ENCODE measurements at regions not wholly inside any gene's neighbourhood (a gene's known extent, or its start where the extent isn't known, plus 50 kb on each side); places are given as distances from the start of the nearest gene placed in this dataset.

GRCh38 chr22:48696371-48696770 lies 1131.3 kb downstream of the BRD1 start:
- H3K4me3 ChIP-seq (ENCODE audit: control insufficient read depth, low read depth, low read length): no peak overlapping the region
- TF ChIP-seq CTCF (IDR thresholded peaks at IDR 0.05; ENCODE audit: control insufficient read depth, insufficient read depth, low read depth, low read length, missing control alignments): no peak
- no peak for DNase-seq (ENCODE audit: low read depth)

DNA sequence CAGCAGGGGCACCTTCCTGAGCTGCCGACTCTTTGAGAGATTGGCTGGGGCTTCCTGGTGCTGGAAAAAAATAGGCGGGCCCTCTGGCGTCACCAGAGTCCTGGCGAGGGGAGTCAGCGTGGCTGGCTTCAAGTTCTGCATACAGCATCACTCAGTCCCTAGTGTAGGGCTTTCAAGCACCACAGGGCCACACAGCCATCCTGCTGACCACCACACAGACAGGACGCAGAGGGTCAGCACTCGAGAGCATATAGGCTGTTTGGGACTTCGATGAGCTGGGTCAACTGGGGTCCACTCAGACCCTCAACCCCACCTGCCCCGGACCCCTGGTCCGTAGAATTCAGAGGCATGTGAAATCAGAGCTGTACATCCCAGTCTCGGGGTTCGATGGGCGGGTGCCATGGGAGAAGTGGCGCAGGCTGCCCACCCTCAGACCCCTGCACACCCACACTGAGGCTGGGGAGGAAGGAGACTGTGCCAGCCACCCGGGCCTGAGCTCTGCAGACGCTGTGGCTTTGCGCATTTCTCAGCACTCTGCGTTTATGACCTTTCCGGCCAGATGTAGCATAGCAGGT lies 1131.9 kb downstream of the BRD1 start:
- DNase-seq (ENCODE audit: low read depth): no peak
- no peak for TF ChIP-seq CTCF (IDR thresholded peaks at IDR 0.05; ENCODE audit: control insufficient read depth, insufficient read depth, low read depth, low read length, missing control alignments)
- H3K4me3 ChIP-seq (ENCODE audit: control insufficient read depth, low read depth, low read length): no peak overlapping the region

DNA sequence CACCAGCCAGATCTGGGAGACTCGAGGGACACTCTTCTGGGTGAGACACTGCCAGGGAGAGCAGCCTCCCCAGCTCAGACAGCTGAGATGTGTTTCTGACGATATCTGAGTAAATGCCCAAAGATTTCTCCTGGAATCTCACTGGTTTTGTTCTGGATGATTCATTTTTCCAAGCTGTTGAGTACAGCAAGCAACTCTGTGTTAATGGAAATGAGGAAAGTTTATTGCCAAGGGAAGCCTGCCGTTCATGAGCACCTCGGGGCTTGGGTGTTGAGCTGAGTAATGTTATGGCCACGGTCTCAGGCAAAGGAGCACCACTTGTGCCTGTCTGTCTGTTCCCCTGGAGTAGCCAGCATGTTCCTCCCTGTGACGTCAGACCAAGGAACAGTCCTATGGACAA lies 1132.4 kb downstream of the BRD1 start:
- H3K4me3 ChIP-seq (ENCODE audit: control insufficient read depth, low read depth, low read length): no peak overlapping the region
- no peak for TF ChIP-seq CTCF (IDR thresholded peaks at IDR 0.05; ENCODE audit: control insufficient read depth, insufficient read depth, low read depth, low read length, missing control alignments)
- no peak for DNase-seq (ENCODE audit: low read depth)

GRCh38 chr22:48694296-48694883 lies 1133.3 kb downstream of the BRD1 start:
- TF ChIP-seq CTCF (IDR thresholded peaks at IDR 0.05; ENCODE audit: control insufficient read depth, insufficient read depth, low read depth, low read length, missing control alignments): no peak
- no peak for DNase-seq (ENCODE audit: low read depth)
- no peak overlapping the region for H3K4me3 ChIP-seq (ENCODE audit: control insufficient read depth, low read depth, low read length)

DNA sequence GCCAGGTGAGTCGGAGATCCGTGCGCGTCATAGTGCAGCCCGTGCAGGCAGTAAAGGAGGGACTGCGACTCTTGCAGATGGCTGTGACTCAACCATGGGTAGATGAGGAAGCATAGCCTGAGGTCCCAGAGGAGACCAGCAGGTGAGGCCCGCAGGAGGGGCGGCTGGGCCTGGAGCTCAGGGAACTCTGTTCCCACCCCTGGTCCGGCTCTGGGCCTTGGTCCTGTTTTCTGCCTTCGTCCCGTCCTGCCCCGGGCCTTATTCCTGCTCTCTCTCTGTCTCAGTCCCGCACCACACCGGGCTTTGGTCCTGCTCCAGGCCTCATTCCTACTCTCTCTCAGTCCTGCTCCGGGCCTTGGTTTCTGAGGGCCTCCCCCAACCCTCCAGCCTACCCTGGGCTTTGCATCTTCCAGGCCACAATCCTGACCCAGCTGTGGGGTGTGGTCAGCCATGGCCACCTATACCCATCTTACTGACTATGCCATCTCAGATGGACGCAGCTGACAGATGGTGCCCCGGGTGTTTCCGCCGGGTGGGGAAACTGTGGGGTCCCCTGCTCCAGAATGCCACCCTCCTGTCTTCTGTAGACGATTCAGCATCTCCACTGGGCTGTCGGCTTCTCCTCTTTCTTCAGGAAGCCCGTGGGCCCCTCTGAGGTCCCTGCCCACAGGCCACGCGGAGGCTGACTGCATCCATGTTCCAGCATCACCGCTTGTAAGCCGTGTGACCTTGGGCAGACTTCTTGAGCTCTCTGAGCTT lies 1134.1 kb downstream of the BRD1 start:
- TF ChIP-seq CTCF (IDR thresholded peaks at IDR 0.05; ENCODE audit: control insufficient read depth, insufficient read depth, low read depth, low read length, missing control alignments): no peak
- DNase-seq (ENCODE audit: low read depth): no peak
- H3K4me3 ChIP-seq (ENCODE audit: control insufficient read depth, low read depth, low read length): no peak overlapping the region

DNA sequence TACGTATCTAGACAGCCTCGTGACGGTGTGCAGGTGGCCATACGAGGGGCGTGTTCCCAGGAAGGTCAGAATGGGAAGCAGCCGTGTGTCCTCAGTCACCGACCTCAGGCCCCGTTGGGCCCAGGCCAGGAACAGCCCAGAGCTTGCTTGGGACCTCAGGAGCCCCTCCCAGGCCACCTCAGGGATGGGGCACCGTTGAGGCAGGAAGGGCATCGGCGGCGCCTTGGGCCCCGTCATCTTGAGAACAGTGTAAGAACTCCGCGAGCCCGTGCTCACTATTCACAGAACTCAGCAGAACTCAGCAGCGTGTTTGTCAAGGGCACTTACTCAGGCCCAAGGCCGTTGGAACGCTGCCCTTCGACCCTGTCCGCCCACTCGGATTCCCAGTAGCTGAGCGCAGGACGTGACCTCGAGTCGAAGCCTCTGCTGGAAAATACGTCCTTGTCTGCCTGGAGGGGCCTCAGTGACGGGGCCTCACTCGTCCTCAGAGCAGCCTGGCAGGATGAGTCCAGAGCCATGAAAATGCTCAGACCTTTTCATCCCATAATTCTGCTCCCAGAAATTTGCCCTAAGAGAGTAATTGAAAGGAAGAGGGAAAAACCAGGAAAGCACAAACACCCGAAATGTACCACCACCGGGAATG lies 1134.8 kb downstream of the BRD1 start:
- no peak for DNase-seq (ENCODE audit: low read depth)
- no peak for TF ChIP-seq CTCF (IDR thresholded peaks at IDR 0.05; ENCODE audit: control insufficient read depth, insufficient read depth, low read depth, low read length, missing control alignments)
- H3K4me3 ChIP-seq (ENCODE audit: control insufficient read depth, low read depth, low read length): no peak overlapping the region

Measured in AG09309 (cell line).